Adrenal gland (tissue), 9 donors: ENCODE measurements at regions not wholly inside any gene's neighbourhood (a gene's known extent, or its start where the extent isn't known, plus 50 kb on each side); places are given as distances from the start of the nearest gene placed in this dataset.
"Not testable (repeated sequence)": the region's sequence is repeated elsewhere in the genome, so short reads cannot be mapped to it uniquely, and the experiment has no call there.

ENCODE experiments used
- DNase-seq, 7 donors: peaks; one replicate each; pipeline ENCODE4 v3.0.0-alpha.2; 2019 to 2020
- H3K27ac ChIP-seq, 5 donors: fragments of 200-600 bp; sonication (generic) in 4 of 5; 1 replicate in 3 of 5; 2 replicates in 2 of 5; pipeline versions ENCODE4 v1.5.1 to v1.8.0; 2016 to 2020; ENCODE audit warnings: mild to moderate bottlenecking in 1 of 5
- H3K27me3 ChIP-seq: fragments of 200-600 bp; 2 replicates; pipeline ENCODE4 v1.8.0; 2021
- H3K36me3 ChIP-seq, 2 donors: fragments of 200-600 bp; replicated peaks in 1 of 2; 1 replicate in 1 of 2; 2 replicates in 1 of 2; pipeline versions ENCODE4 v1.5.1 to v1.8.0; 2018 to 2022
- H3K4me1 ChIP-seq, 2 donors: fragments of 200-600 bp; replicated peaks in 1 of 2; 1 replicate in 1 of 2; 2 replicates in 1 of 2; pipeline versions ENCODE4 v1.5.1 to v1.8.0; 2018 to 2021
- H3K4me3 ChIP-seq, 4 donors: fragments of 200-600 bp; sonication (generic) in 3 of 4; one replicate each; pipeline ENCODE4 v1.5.1; 2016 to 2018
- H3K9me3 ChIP-seq, 3 donors: fragments of 200-600 bp; sonication (generic) in 1 of 3; replicated peaks in 1 of 3; 1 replicate in 2 of 3; 2 replicates in 1 of 3; pipeline versions ENCODE4 v1.5.1 to v1.8.0; 2016 to 2021
- POLR2A ChIP-seq, 2 donors: fragments of 450-650 bp; IDR thresholded peaks; one replicate each; pipeline ENCODE4 v1.6.1; 2017; ENCODE audit warnings: antibody characterized with exemption in 2 of 2, mild to moderate bottlenecking in 2 of 2, moderate library complexity in 1 of 2
- WGBS, 4 donors: extraction: QIAGEN DNeasy Blood & Tissue Kit in 2 of 4; methylation state at CpG; one replicate each; pipeline versions ENCODE4 v1.1.5 to v1.1.7; 2013 to 2017; 5-methylcytosine and 5-hydroxymethylcytosine counted together
- intact Hi-C, 2 donors: fragments of 100-400 bp; cut with DNase I; formaldehyde crosslinking; loops; one replicate each; pipeline versions ENCODE4 v1.14.1 to v1.15.0; 2022 to 2023
- TF ChIP-seq, protein P1 (sequence below), 6 experiments: fragments of 450-650 bp in 4 of 6; fragments of 200-600 bp in 2 of 6; sonication (generic) in 1 of 6; IDR thresholded peaks; 1 replicate in 5 of 6; 2 replicates in 1 of 6; pipeline versions ENCODE4 v1.5.1 to v1.8.0; 2016 to 2021; ENCODE audit warnings: antibody characterized with exemption in 6 of 6, mild to moderate bottlenecking in 2 of 6, moderate library complexity in 1 of 6
- donor health status: healthy with polysubstance abuse.
- donor health status: Bipolar disorder and iron deficiency.
- donor health status: DM: yes; HTN: yes; CAD: no.
- donor health status: DM: no; HTN: no; CAD: no.
- donor health status: DM: no; HTN: no; CAD: no.

GRCh38 chr13:21913010-21913409 is 242.1 kb downstream of the FGF9 start:
- H3K27ac ChIP-seq = no peak overlapping the region
- peak in 1 of 7 donors; percentile 10 for DNase-seq
- TF ChIP-seq, protein P1, sequence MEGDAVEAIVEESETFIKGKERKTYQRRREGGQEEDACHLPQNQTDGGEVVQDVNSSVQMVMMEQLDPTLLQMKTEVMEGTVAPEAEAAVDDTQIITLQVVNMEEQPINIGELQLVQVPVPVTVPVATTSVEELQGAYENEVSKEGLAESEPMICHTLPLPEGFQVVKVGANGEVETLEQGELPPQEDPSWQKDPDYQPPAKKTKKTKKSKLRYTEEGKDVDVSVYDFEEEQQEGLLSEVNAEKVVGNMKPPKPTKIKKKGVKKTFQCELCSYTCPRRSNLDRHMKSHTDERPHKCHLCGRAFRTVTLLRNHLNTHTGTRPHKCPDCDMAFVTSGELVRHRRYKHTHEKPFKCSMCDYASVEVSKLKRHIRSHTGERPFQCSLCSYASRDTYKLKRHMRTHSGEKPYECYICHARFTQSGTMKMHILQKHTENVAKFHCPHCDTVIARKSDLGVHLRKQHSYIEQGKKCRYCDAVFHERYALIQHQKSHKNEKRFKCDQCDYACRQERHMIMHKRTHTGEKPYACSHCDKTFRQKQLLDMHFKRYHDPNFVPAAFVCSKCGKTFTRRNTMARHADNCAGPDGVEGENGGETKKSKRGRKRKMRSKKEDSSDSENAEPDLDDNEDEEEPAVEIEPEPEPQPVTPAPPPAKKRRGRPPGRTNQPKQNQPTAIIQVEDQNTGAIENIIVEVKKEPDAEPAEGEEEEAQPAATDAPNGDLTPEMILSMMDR (IDR thresholded peaks at IDR 0.05) = peak in 2 of 6 experiments; percentile 5 to 19
- no peak for TF ChIP-seq POLR2A (IDR thresholded peaks at IDR 0.05)
- 70 to 76% (median 71%) methylated on average over 8 of the region's 8 CpGs for WGBS, 4 donors
- intact Hi-C loops = no loop called here
- no peaks in the 10 kb centered on the region for H3K36me3 ChIP-seq
- no peaks in the 10 kb centered on the region for H3K4me1 ChIP-seq
- no peak overlapping the region for H3K4me3 ChIP-seq
- H3K9me3 ChIP-seq = no peaks in the 10 kb centered on the region
- H3K27me3 ChIP-seq = no peaks in the 10 kb centered on the region

DNA sequence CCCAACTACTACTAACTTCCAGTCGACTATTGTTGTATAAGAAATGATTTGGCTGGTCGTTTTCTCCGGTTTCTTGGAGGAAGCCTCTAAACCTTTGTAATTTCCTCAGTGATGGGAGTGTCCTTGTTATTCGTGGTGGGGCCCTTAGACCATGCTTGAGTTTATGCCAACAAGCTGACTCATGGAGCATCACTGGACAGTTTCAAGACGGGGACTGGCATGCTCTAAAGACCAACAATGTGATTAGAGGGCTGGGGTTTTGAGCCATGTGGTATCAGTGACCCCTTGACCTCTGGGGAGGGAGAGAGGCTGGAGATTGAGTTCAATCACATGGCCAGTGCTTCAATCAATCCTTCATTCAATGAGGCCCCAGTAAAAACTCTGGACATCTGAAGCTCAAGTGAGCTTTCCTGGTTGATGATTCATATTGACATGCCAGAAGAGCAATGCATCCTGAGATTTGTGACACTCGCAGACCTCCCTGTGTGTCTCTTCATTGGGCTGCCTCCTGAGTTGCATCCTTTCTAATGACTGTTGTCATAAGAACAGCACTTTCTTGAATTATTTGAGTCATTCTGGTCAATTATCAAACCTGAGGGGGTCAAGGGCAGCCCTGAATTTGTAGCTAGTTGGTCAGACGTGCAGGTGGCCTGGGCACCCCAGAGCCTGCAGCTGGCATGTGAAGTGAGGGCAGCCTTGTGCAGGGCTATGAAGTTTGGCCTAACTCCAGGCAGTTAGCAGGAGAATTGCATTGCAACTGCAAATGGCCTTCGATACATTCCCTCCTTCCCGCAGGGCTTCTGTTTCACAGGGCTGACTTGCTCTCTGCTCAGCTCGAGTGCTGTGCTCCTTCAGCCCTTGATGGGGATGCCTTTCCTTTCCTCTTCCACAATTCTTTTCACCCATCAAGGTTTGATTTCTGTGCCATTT is 246.5 kb downstream of the FGF9 start:
- TF ChIP-seq POLR2A (IDR thresholded peaks at IDR 0.05) = no peak
- TF ChIP-seq, protein P1 (IDR thresholded peaks at IDR 0.05) = no peak
- H3K4me3 ChIP-seq = no peak overlapping the region
- no peaks in the 10 kb centered on the region for H3K27me3 ChIP-seq
- no peak overlapping the region for H3K27ac ChIP-seq
- no peaks in the 10 kb centered on the region for H3K9me3 ChIP-seq
- H3K36me3 ChIP-seq = no peaks in the 10 kb centered on the region
- 53 to 59% (median 57%) methylated on average over 10 of the region's 10 CpGs for WGBS, 4 donors
- peak; percentile 27 to 69 (median 63) for DNase-seq
- H3K4me1 ChIP-seq = no peaks in the 10 kb centered on the region
- intact Hi-C loops = no loop called here

DNA sequence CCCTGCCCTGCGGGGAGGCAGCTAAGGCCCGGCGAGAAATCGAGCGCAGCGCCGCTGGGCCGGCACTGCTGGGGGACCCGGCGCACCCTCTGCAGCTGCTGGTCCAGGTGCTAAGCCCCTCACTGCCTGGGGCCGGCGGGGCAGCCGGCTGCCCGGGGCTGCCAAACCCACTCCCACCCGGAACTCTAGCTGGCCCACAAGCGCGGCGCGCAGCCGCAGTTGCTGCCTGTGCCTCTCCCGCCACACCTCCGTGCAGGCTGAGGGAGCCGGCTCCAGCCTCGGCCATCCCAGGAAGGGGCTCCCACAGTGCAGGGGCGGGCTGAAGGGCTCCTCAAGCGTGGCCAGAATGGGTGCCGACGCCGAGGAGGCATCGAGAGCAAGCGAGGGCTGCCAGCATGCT is 249.9 kb downstream of the FGF9 start:
- H3K9me3 ChIP-seq, DNase-seq, H3K36me3 ChIP-seq, H3K27ac ChIP-seq, H3K4me1 ChIP-seq, H3K4me3 ChIP-seq, H3K27me3 ChIP-seq, intact Hi-C loops: not testable (repeated sequence)
- 85 to 98% (median 88%) methylated on average over 14 to 31 of the region's 31 CpGs for WGBS, 4 donors

GRCh38 chr13:21924958-21925357 is 254.1 kb downstream of the FGF9 start:
- Histone ChIP-seq H3K9me3 (no peaks in the 10 kb centered on the region), H3K4me3 (no peak overlapping the region), H3K36me3 (no peaks in the 10 kb centered on the region), H3K27ac (no peak overlapping the region), H3K4me1 (no peaks in the 10 kb centered on the region), H3K27me3 (no peaks in the 10 kb centered on the region)
- DNase-seq = no peak
- 81 to 91% (median 86%) methylated on average over 4 to 6 of the region's 6 CpGs for WGBS, 4 donors
- TF ChIP-seq POLR2A (IDR thresholded peaks at IDR 0.05) = no peak
- TF ChIP-seq, protein P1 (IDR thresholded peaks at IDR 0.05) = no peak
- intact Hi-C loops = no loop called here

- intact Hi-C loops = no loop called here
- no peak overlapping the region for H3K4me3 ChIP-seq
- H3K27me3 ChIP-seq = no peaks in the 10 kb centered on the region
- H3K27ac ChIP-seq = no peak overlapping the region
- H3K4me1 ChIP-seq = no peaks in the 10 kb centered on the region
- WGBS, 4 donors = 91 to 97% (median 93%) methylated on average over 5 to 6 of the region's 6 CpGs
- H3K36me3 ChIP-seq = no peaks in the 10 kb centered on the region
- DNase-seq = no peak
- TF ChIP-seq, protein P1 (IDR thresholded peaks at IDR 0.05) = no peak
- TF ChIP-seq POLR2A (IDR thresholded peaks at IDR 0.05) = no peak
- no peaks in the 10 kb centered on the region for H3K9me3 ChIP-seq
Measured at GRCh38 chr13:21925720-21926119, 254.8 kb downstream of the FGF9 start.
